IMR-90 (cell line): ENCODE measurements at regions not wholly inside any gene's neighbourhood (a gene's known extent, or its start where the extent isn't known, plus 50 kb on each side); places are given as distances from the start of the nearest gene placed in this dataset.

Experiments used
- ATAC-seq: fragments of 200-7000 bp; cut with Tn5 transposase; 2 replicates; pipeline ENCODE4 v1.9.1; 2020; ENCODE audit warnings: low read depth, mild to moderate bottlenecking, moderate library complexity
- BruUV-seq: library from RNA; stranded (reverse); fragments of 400-500 nt; replicated peaks from 2 replicates; lab custom pipeline; 2021; lab: Mats Ljungman, UMichigan
- CTCF ChIA-PET: fragments of 300-600 bp; formaldehyde crosslinking; extraction: SDS; loops from one replicate; lab custom pipeline; 2021; ENCODE audit warnings: antibody characterized with exemption; lab: Yijun Ruan, JAX
- POLR2A ChIA-PET: fragments of 300-600 bp; sonication (Branson Sonifier 250); formaldehyde crosslinking; loops from one replicate; lab custom pipeline; 2022; ENCODE audit warnings: antibody characterized with exemption; ENCODE audit not compliant: unreplicated experiment; lab: Charles Lee
- DNase-seq: peaks from one replicate; pipeline ENCODE4 v3.0.0; 2013
- H2AFZ ChIP-seq: replicated peaks from 2 replicates; pipeline ENCODE3; 2013; ENCODE audit warnings: low read length, mild to moderate bottlenecking; ENCODE audit not compliant: poor library complexity
- H2AK5ac ChIP-seq: 2 replicates; pipeline ENCODE4 v1.6.1; 2013; ENCODE audit warnings: low read depth, low read length, inconsistent platforms
- H2AK9ac ChIP-seq: replicated peaks from 2 replicates; pipeline ENCODE3; 2013; ENCODE audit warnings: mild to moderate bottlenecking, low read depth, low read length, moderate library complexity; ENCODE audit not compliant: poor library complexity
- H2BK120ac ChIP-seq: 2 replicates; pipeline ENCODE4 v1.6.1; 2013; ENCODE audit warnings: low read depth, low read length, inconsistent platforms
- H2BK15ac ChIP-seq: 3 replicates; pipeline ENCODE4 v1.6.1; 2013; ENCODE audit warnings: low read depth, low read length, inconsistent platforms
- H2BK20ac ChIP-seq: 2 replicates; pipeline ENCODE4 v1.6.1; 2013; ENCODE audit warnings: low read depth, mild to moderate bottlenecking, inconsistent platforms, low read length, moderate library complexity
- H2BK5ac ChIP-seq: 2 replicates; pipeline ENCODE4 v1.6.1; 2013; ENCODE audit warnings: mild to moderate bottlenecking, low read depth, low read length, inconsistent platforms; ENCODE audit not compliant: poor library complexity, severe bottlenecking
- H3K14ac ChIP-seq: replicated peaks from 2 replicates; pipeline ENCODE4 v1.6.1; 2013; ENCODE audit warnings: low read depth, low read length, inconsistent platforms
- H3K18ac ChIP-seq: 2 replicates; pipeline ENCODE4 v1.6.1; 2013; ENCODE audit warnings: low read depth, low read length, control low read depth
- H3K23ac ChIP-seq: 2 replicates; pipeline ENCODE4 v1.6.1; 2013; ENCODE audit warnings: low read depth, low read length, inconsistent platforms
- H3K27ac ChIP-seq: 2 replicates; pipeline ENCODE4 v1.5.1; 2013; ENCODE audit warnings: mild to moderate bottlenecking, control low read depth, low read length; ENCODE audit not compliant: insufficient read depth
- H3K27me3 ChIP-seq: 2 replicates; pipeline ENCODE4 v1.6.1; 2013; ENCODE audit warnings: low read length; ENCODE audit not compliant: control insufficient read depth, insufficient read depth
- H3K36me3 ChIP-seq: 2 replicates; pipeline ENCODE4 v1.6.1; 2013; ENCODE audit warnings: low read length, mixed read lengths; ENCODE audit not compliant: control insufficient read depth, insufficient read depth
- H3K4ac ChIP-seq: 2 replicates; pipeline ENCODE4 v1.6.1; 2013; ENCODE audit warnings: low read depth, low read length, inconsistent platforms
- H3K4me1 ChIP-seq: 2 replicates; pipeline ENCODE4 v1.6.1; 2013; ENCODE audit warnings: low read length, mixed read lengths; ENCODE audit not compliant: control insufficient read depth, insufficient read depth
- H3K4me2 ChIP-seq: 2 replicates; pipeline ENCODE4 v1.6.1; 2013; ENCODE audit warnings: low read depth, mild to moderate bottlenecking, control low read depth, low read length, moderate library complexity
- H3K4me3 ChIP-seq: 2 replicates; pipeline ENCODE4 v1.5.1; 2013; ENCODE audit warnings: low read depth, mild to moderate bottlenecking, control low read depth, low read length, moderate library complexity; ENCODE audit not compliant: insufficient read depth
- H3K56ac ChIP-seq: 2 replicates; pipeline ENCODE4 v1.6.1; 2013; ENCODE audit warnings: low read length, inconsistent platforms; ENCODE audit not compliant: insufficient read depth; ENCODE audit errors: extremely low read depth
- H3K79me1 ChIP-seq, 2 experiments: 2 replicates each; pipeline ENCODE4 v1.6.1; 2013; ENCODE audit warnings: low read length in 2 of 2, inconsistent platforms in 1 of 2, low read depth in 1 of 2
- H3K9ac ChIP-seq: 2 replicates; pipeline ENCODE4 v1.6.1; 2013; ENCODE audit warnings: low read depth, low read length, control low read depth
- H3K9me1 ChIP-seq: 2 replicates; pipeline ENCODE4 v1.6.1; 2013; ENCODE audit warnings: low read length, inconsistent platforms; ENCODE audit not compliant: insufficient read depth
- H3K9me3 ChIP-seq: 2 replicates; pipeline ENCODE4 v1.6.1; 2013; ENCODE audit warnings: low read length; ENCODE audit not compliant: control insufficient read depth, insufficient read depth
- H4K20me1 ChIP-seq: 2 replicates; pipeline ENCODE4 v1.6.1; 2013; ENCODE audit warnings: low read length, inconsistent platforms; ENCODE audit not compliant: insufficient read depth
- H4K5ac ChIP-seq: 2 replicates; pipeline ENCODE4 v1.6.1; 2013; ENCODE audit warnings: mild to moderate bottlenecking, low read depth, low read length, control low read depth
- H4K8ac ChIP-seq, 2 experiments: 2 replicates each; pipeline ENCODE4 v1.6.1; 2013; ENCODE audit warnings: low read depth in 2 of 2, low read length in 2 of 2, control low read depth in 1 of 2, inconsistent platforms in 1 of 2
- H4K91ac ChIP-seq: 2 replicates; pipeline ENCODE4 v1.6.1; 2013; ENCODE audit warnings: low read depth, low read length, inconsistent platforms; ENCODE audit not compliant: insufficient read depth
- BHLHE40 ChIP-seq: fragments of 150-350 bp; IDR thresholded peaks from 2 replicates; pipeline ENCODE4 v1.6.1; 2016; ENCODE audit warnings: mild to moderate bottlenecking, low read depth, low read length
- CEBPB ChIP-seq: IDR thresholded peaks from 2 replicates; pipeline ENCODE4 v1.6.1; 2012; ENCODE audit warnings: low read depth, low read length, improper control_type of control experiment
- CHD1 ChIP-seq: IDR thresholded peaks from 2 replicates; pipeline ENCODE4 v1.6.1; 2012; ENCODE audit warnings: low read depth, low read length, improper control_type of control experiment
- ELK1 ChIP-seq: fragments of 150-350 bp; IDR thresholded peaks from 2 replicates; pipeline ENCODE4 v1.6.1; 2016; ENCODE audit warnings: low read depth, mild to moderate bottlenecking, low read length, moderate library complexity, borderline replicate concordance
- FOS ChIP-seq: fragments of 150-350 bp; IDR thresholded peaks from 2 replicates; pipeline ENCODE4 v1.6.1; 2016; ENCODE audit warnings: low read depth, low read length
- MAFK ChIP-seq: IDR thresholded peaks from 2 replicates; pipeline ENCODE4 v1.6.1; 2012; ENCODE audit warnings: low read depth, low read length, improper control_type of control experiment
- MXI1 ChIP-seq: IDR thresholded peaks from 2 replicates; pipeline ENCODE4 v1.6.1; 2012; ENCODE audit warnings: low read depth, mild to moderate bottlenecking, low read length, moderate library complexity, borderline replicate concordance
- NFE2L2 ChIP-seq: fragments of 150-350 bp; IDR thresholded peaks from 2 replicates; pipeline ENCODE4 v1.6.1; 2016; ENCODE audit warnings: low read depth, mild to moderate bottlenecking, low read length
- RAD21 ChIP-seq: IDR thresholded peaks from 2 replicates; pipeline ENCODE4 v1.6.1; 2012; ENCODE audit warnings: low read length, improper control_type of control experiment
- RCOR1 ChIP-seq: IDR thresholded peaks from 2 replicates; pipeline ENCODE4 v1.6.1; 2012; ENCODE audit warnings: mild to moderate bottlenecking, low read length, improper control_type of control experiment; ENCODE audit not compliant: insufficient replicate concordance
- SMC3 ChIP-seq: fragments of 150-350 bp; IDR thresholded peaks from 2 replicates; pipeline ENCODE4 v1.6.1; 2016; ENCODE audit warnings: low read depth, mild to moderate bottlenecking, antibody characterized with exemption, low read length, moderate library complexity
- WGBS, 2 experiments: methylation state at CpG; one replicate each; pipeline versions ENCODE4 v1.1.5 to v1.1.7; 2013; ENCODE audit warnings: missing lambda C conversion rate in 2 of 2; ENCODE audit not compliant: insufficient read length in 1 of 2; ENCODE audit errors: extremely low coverage in 2 of 2; 5-methylcytosine and 5-hydroxymethylcytosine counted together
- dilution Hi-C: fragments of 300-500 bp; cut with HindIII; formaldehyde crosslinking; loops from one replicate; pipeline ENCODE4 v1.14.3; 2018; ENCODE audit warnings: low sequenced_read_pairs; ENCODE audit not compliant: unreplicated experiment
- in situ Hi-C: fragments of 300-500 bp; cut with MboI; formaldehyde crosslinking; loops from 3 replicates; pipeline ENCODE4 v1.14.3; 2019; ENCODE audit warnings: low sequenced_read_pairs, inconsistent platforms, mixed read lengths
- intact Hi-C: fragments of 100-400 bp; cut with micrococcal nuclease; formaldehyde crosslinking; loops from 2 replicates; pipeline ENCODE4 v1.10.0; 2022
- TF ChIP-seq, protein P1 (sequence below): conservative IDR thresholded peaks from 2 replicates; pipeline ENCODE4 v1.5.1; 2012; ENCODE audit warnings: mild to moderate bottlenecking, low read depth, low read length, improper control_type of control experiment
- TF ChIP-seq, protein P2 (sequence below): fragments of 150-350 bp; IDR thresholded peaks from 2 replicates; pipeline ENCODE4 v1.6.1; 2017; ENCODE audit warnings: mild to moderate bottlenecking, antibody characterized with exemption, low read length, low read depth

GRCh38 chr11:131025421-131026125 is 109.3 kb upstream of the SNX19 start:
- H3K23ac ChIP-seq: no peak overlapping the region
- BruUV-seq: no TSS peak
- H2AK9ac ChIP-seq: no peak overlapping the region
- peak overlapping the region; percentile 17; the same call in 1 of the 2 replicates for H4K91ac ChIP-seq
- intact Hi-C loops (loop anchor here (1.0 to 5.0 kb wide), 3 partner anchors 192 to 649 kb away; no protein-coding TSS in a partner anchor), dilution Hi-C loops (no loop called here), in situ Hi-C loops (no loop called here)
- H3K36me3 ChIP-seq: no peaks in the 10 kb centered on the region
- H4K20me1 ChIP-seq: no peaks in the 10 kb centered on the region
- no peak overlapping the region for H2BK15ac ChIP-seq
- no peaks in the 10 kb centered on the region for H3K79me1 ChIP-seq
- no peak overlapping the region for H3K18ac ChIP-seq
- ChIA-PET CTCF (interaction anchor here (0.6 to 2.8 kb wide), 17 partner anchors 10 to 649 kb away, joined by 3 to 17 read pairs (median 4); partner anchors contain the start of gene SNX19), POLR2A (no interaction called here)
- H2BK20ac ChIP-seq: peak overlapping the region; percentile 72; the same call in 1 of the 2 replicates
- H4K5ac ChIP-seq: no peak overlapping the region
- H2AFZ ChIP-seq: peak overlapping the region; percentile 40
- H3K4me1 ChIP-seq: no peaks in the 10 kb centered on the region
- H3K4ac ChIP-seq: no peak overlapping the region
- WGBS, 2 experiments: 60% methylated on average over 3 of the region's 7 CpGs; no CpG with 5 or more reads in 1 of the 2 experiments
- H3K9me3 ChIP-seq: no peaks in the 10 kb centered on the region
- no peak; the same call in 1 of the 2 replicates for ATAC-seq
- H3K56ac ChIP-seq: no peak overlapping the region
- H3K27me3 ChIP-seq: no peaks in the 10 kb centered on the region
- H2AK5ac ChIP-seq: no peak overlapping the region
- H3K4me3 ChIP-seq: no peak overlapping the region
- TF ChIP-seq RCOR1: no peak
- TF ChIP-seq MAFK: no peak
- TF ChIP-seq NFE2L2: no peak
- TF ChIP-seq RAD21: no peak
- TF ChIP-seq SMC3: no peak
- no peak for TF ChIP-seq FOS
- TF ChIP-seq, protein P1, sequence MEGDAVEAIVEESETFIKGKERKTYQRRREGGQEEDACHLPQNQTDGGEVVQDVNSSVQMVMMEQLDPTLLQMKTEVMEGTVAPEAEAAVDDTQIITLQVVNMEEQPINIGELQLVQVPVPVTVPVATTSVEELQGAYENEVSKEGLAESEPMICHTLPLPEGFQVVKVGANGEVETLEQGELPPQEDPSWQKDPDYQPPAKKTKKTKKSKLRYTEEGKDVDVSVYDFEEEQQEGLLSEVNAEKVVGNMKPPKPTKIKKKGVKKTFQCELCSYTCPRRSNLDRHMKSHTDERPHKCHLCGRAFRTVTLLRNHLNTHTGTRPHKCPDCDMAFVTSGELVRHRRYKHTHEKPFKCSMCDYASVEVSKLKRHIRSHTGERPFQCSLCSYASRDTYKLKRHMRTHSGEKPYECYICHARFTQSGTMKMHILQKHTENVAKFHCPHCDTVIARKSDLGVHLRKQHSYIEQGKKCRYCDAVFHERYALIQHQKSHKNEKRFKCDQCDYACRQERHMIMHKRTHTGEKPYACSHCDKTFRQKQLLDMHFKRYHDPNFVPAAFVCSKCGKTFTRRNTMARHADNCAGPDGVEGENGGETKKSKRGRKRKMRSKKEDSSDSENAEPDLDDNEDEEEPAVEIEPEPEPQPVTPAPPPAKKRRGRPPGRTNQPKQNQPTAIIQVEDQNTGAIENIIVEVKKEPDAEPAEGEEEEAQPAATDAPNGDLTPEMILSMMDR: no peak
- no peak for TF ChIP-seq CHD1
- TF ChIP-seq CEBPB: no peak
- TF ChIP-seq ELK1: no peak
- no peak for TF ChIP-seq BHLHE40
- TF ChIP-seq, protein P2, sequence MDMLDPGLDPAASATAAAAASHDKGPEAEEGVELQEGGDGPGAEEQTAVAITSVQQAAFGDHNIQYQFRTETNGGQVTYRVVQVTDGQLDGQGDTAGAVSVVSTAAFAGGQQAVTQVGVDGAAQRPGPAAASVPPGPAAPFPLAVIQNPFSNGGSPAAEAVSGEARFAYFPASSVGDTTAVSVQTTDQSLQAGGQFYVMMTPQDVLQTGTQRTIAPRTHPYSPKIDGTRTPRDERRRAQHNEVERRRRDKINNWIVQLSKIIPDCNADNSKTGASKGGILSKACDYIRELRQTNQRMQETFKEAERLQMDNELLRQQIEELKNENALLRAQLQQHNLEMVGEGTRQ: no peak
- no peak for TF ChIP-seq MXI1
- H2BK5ac ChIP-seq: no peak overlapping the region
- H4K8ac ChIP-seq: peak overlapping the region in 1 of 2 experiments; percentile 29; a peak in 1 of 4 replicates
- no peak overlapping the region; the same call in 1 of the 2 replicates for H3K14ac ChIP-seq
- no peak for DNase-seq
- no peak overlapping the region for H3K27ac ChIP-seq
- no peak overlapping the region for H3K4me2 ChIP-seq
- peak overlapping the region; percentile 66 for H2BK120ac ChIP-seq
- H3K9me1 ChIP-seq: no peaks in the 10 kb centered on the region
- no peak overlapping the region for H3K9ac ChIP-seq
